NT2/D1 (cell line): ENCODE measurements at regions not wholly inside any gene's neighbourhood (a gene's known extent, or its start where the extent isn't known, plus 50 kb on each side); places are given as distances from the start of the nearest gene placed in this dataset.

ENCODE experiments used
- SUZ12 ChIP-seq: IDR thresholded peaks from 2 replicates; pipeline ENCODE4 v1.6.1; 2011; ENCODE audit not compliant: insufficient read length, insufficient read depth; ENCODE audit errors: extremely low read depth
- ZNF274 ChIP-seq: IDR thresholded peaks from 2 replicates; pipeline ENCODE4 v1.6.1; 2011; ENCODE audit warnings: mild to moderate bottlenecking, low read depth, low read length

DNA sequence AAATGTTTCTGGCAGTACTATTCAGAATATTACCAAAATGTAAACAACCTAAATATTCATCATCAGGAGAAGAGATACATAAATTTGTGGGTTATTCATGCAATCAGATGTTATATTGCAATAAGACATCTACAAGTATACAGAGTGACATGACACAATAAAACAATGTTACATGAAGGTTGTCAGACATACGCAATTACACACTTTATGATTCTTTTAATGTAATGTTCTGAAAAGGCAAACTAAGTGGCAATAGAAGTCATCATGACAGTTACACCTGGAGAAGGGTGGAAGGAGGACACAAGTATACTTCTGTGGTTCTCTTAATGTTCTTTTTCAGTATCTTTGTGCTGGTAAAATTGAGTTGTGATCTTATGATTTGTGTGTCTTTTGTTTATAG lies 95.8 kb upstream of the PRR20A start:
- no peak for TF ChIP-seq ZNF274
- no peak for TF ChIP-seq SUZ12
